ENCODE measurements at regions not wholly inside any gene's neighbourhood (a gene's known extent, or its start where the extent isn't known, plus 50 kb on each side); places are given as distances from the start of the nearest gene placed in this dataset.

DNA sequence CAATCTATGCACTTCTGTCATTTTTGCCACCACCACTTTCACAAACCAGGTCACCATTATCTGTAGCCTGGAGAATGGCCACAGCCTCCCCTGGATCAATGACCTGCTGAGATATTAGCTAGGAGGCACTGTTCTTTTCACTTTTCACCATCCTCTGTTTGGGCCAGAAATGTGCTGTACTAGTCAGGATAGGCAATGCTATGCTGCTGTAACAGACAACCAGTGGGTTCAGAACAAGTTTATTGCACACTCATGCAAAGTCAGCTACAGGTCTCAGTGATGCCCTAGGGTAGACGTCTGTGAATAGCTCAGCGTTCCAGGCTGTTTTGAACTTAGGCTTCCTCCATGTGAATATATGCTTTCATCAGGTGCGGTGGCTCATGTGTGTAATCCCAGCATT lies 231.5 kb downstream of the SUDS3 start:
- no peak overlapping the region for H3K27ac ChIP-seq (ENCODE audit: low read depth, low read length)
- no peak overlapping the region for H3K9ac ChIP-seq (ENCODE audit: low read length)
- H3K4me1 ChIP-seq (ENCODE audit: control insufficient read depth, insufficient read depth, low read length) = peaks cover 9% of the 10 kb centered on the region
- H3K4me3 ChIP-seq (ENCODE audit: low read depth, low read length) = no peak overlapping the region
- H3K36me3 ChIP-seq (ENCODE audit: control insufficient read depth, insufficient read depth, low read length) = no peaks in the 10 kb centered on the region
- no peaks in the 10 kb centered on the region for H3K27me3 ChIP-seq (ENCODE audit: control insufficient read depth, insufficient read depth, low read length)
- H3K9me3 ChIP-seq (ENCODE audit: control insufficient read depth, insufficient read depth, low read depth, low read length) = peaks cover 4% of the 10 kb centered on the region; the same call in 1 of the 2 replicates

DNA sequence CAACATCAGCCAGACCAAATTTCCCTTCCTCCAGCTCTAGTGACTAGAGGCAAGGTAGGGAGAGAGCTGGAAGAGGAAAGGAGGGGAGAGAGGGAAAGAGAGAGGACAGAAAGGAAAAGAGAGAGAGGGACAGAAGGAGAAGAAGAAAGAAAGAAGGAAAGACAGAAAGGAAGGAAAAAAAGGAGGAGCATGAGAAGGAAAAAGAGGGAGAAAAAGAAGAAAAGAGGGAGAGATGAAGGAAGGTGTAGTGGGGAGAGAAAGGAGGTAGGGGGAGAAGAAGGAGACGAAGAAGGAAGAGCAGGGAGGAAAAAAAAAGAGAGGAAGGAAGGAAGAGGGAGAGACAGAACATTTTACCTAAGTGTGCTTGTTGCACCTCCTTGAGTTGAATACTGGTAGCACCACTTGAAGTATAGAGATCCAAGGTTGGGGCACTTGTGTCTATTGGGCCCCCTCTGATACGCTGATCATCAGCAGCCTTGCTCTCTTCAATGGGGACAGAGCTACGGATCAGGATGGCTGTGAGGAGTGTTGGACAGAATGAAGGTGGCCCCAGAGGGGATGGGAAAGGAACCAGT lies 232.5 kb downstream of the SUDS3 start:
- Histone ChIP-seq H3K4me3 (ENCODE audit: low read depth, low read length) (no peak overlapping the region), H3K4me1 (ENCODE audit: control insufficient read depth, insufficient read depth, low read length) (peaks cover 9% of the 10 kb centered on the region), H3K27me3 (ENCODE audit: control insufficient read depth, insufficient read depth, low read length) (no peaks in the 10 kb centered on the region), H3K36me3 (ENCODE audit: control insufficient read depth, insufficient read depth, low read length) (no peaks in the 10 kb centered on the region), H3K9ac (ENCODE audit: low read length) (no peak overlapping the region), H3K27ac (ENCODE audit: low read depth, low read length) (no peak overlapping the region), H3K9me3 (ENCODE audit: control insufficient read depth, insufficient read depth, low read depth, low read length) (peaks cover 8% of the 10 kb centered on the region; the same call in 1 of the 2 replicates)

DNA sequence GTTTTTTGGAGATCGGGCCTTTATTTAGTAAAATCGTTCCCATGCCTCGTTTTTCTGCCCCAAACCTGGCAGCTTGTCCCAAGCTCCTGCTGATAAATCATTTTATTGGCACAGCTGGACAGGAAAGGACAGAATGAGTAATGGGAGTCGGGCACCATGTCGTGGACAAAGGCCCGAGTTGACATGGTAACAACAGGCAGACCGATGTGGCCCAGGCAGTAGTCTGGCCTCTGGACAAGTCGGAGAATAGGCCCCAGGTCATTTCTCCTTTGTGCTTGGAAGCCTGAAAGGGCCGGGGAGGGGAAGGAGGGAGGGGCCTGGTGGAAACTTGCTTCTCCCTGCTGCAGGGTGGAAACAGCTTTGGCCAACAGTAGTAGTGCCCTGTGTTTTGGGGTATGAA lies 234.9 kb downstream of the SUDS3 start:
- Histone ChIP-seq H3K27ac (ENCODE audit: low read depth, low read length) (no peak overlapping the region), H3K27me3 (ENCODE audit: control insufficient read depth, insufficient read depth, low read length) (no peaks in the 10 kb centered on the region), H3K36me3 (ENCODE audit: control insufficient read depth, insufficient read depth, low read length) (no peaks in the 10 kb centered on the region), H3K9ac (ENCODE audit: low read length) (no peak overlapping the region), H3K4me1 (ENCODE audit: control insufficient read depth, insufficient read depth, low read length) (peaks cover 9% of the 10 kb centered on the region), H3K4me3 (ENCODE audit: low read depth, low read length) (no peak overlapping the region), H3K9me3 (ENCODE audit: control insufficient read depth, insufficient read depth, low read depth, low read length) (peaks cover 8% of the 10 kb centered on the region; the same call in 1 of the 2 replicates)

DNA sequence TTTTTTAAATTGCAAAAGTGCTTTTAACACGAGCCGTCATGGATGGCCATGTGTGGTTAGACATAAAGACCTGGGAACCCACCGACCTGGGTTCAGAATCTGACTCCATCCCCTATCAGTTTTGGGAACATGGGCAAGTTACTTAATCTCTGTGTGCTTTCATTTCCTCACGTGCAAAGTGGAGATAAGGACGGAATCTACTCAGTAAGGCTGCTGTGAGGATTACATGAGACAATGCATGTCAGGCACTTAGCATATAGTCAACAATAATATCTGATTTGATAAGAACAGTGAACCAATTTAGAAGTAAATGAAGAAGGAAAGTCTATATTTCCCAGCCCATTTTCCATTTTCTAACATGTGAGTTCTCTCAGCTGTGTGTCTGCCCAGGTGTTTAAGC lies 235.4 kb downstream of the SUDS3 start:
- H3K4me3 ChIP-seq (ENCODE audit: low read depth, low read length) = no peak overlapping the region
- no peaks in the 10 kb centered on the region for H3K27me3 ChIP-seq (ENCODE audit: control insufficient read depth, insufficient read depth, low read length)
- H3K27ac ChIP-seq (ENCODE audit: low read depth, low read length) = no peak overlapping the region
- H3K36me3 ChIP-seq (ENCODE audit: control insufficient read depth, insufficient read depth, low read length) = no peaks in the 10 kb centered on the region
- H3K9me3 ChIP-seq (ENCODE audit: control insufficient read depth, insufficient read depth, low read depth, low read length) = peaks cover 8% of the 10 kb centered on the region; the same call in 1 of the 2 replicates
- no peak overlapping the region for H3K9ac ChIP-seq (ENCODE audit: low read length)
- peaks cover 9% of the 10 kb centered on the region for H3K4me1 ChIP-seq (ENCODE audit: control insufficient read depth, insufficient read depth, low read length)

DNA sequence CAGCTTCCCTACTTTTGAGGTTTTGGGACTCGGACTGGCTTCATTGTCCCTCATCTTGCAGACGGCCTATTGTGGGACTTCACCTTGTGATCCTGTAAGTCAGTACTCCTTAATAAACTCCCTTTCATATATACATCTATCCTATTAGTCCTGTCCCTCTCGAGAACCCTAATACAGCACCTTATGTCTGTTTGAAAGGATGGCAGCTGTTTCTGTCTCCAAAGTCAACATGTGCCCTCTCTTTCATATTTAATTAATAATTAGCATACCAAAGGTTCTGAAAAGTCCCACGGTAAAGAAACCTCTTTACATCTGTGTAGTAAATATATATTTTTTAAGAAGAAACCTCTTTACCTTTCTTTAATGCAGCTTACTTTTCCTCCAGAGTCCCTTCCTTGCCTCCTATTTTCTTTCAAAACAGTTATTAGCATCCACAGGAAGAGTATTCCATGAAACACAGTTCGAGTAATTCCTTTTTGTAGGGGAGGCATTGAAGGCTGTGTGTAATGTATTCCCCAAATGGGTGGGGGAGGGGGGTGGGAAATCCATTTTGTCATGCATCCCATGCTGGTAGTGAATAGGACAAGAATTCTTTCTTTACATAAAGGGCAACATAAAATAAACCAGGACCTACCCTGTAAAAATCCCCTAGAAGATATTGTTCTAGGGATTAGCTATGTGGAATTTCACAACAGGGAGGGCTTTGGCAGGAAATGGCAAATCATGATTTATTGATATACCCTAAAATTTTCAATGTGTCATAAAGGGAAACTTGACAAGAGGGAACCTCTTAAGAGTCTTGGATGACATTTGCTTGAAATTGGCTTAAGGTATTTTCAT lies 241.5 kb downstream of the SUDS3 start:
- Histone ChIP-seq H3K27me3 (ENCODE audit: control insufficient read depth, insufficient read depth, low read length) (no peaks in the 10 kb centered on the region), H3K36me3 (ENCODE audit: control insufficient read depth, insufficient read depth, low read length) (no peaks in the 10 kb centered on the region), H3K9me3 (ENCODE audit: control insufficient read depth, insufficient read depth, low read depth, low read length) (peaks cover 5% of the 10 kb centered on the region; the same call in 1 of the 2 replicates), H3K27ac (ENCODE audit: low read depth, low read length) (peak overlapping the region; percentile 48; the same call in 1 of the 2 replicates), H3K4me1 (ENCODE audit: control insufficient read depth, insufficient read depth, low read length) (peaks cover 7% of the 10 kb centered on the region; the same call in 1 of the 2 replicates), H3K4me3 (ENCODE audit: low read depth, low read length) (peak overlapping the region; percentile 19; the same call in 1 of the 2 replicates), H3K9ac (ENCODE audit: low read length) (no peak overlapping the region)

DNA sequence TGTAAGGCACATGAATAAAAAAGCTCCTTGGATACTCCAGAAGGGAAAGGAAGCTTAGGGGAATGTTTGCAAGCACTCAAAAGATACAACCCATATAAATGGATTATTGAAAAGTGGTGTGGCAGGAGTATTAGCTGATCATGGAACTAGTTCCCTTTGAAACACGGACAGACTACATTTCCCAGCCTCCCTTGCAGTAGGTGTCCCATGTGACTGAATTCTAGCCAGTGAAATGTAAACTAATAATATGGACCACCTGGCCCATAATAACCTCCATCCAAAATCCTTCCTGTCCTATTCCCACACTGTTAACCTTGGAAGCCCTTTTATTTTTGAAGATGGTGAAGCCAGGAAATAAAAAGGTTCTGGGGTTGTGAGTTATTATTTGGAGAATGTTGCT lies 242.3 kb downstream of the SUDS3 start:
- Histone ChIP-seq H3K27me3 (ENCODE audit: control insufficient read depth, insufficient read depth, low read length) (no peaks in the 10 kb centered on the region), H3K4me3 (ENCODE audit: low read depth, low read length) (no peak overlapping the region), H3K9ac (ENCODE audit: low read length) (no peak overlapping the region), H3K36me3 (ENCODE audit: control insufficient read depth, insufficient read depth, low read length) (no peaks in the 10 kb centered on the region), H3K9me3 (ENCODE audit: control insufficient read depth, insufficient read depth, low read depth, low read length) (no peaks in the 10 kb centered on the region; the same call in 1 of the 2 replicates), H3K4me1 (ENCODE audit: control insufficient read depth, insufficient read depth, low read length) (peaks cover 7% of the 10 kb centered on the region; the same call in 1 of the 2 replicates), H3K27ac (ENCODE audit: low read depth, low read length) (peak overlapping the region; percentile 48; the same call in 1 of the 2 replicates)

DNA sequence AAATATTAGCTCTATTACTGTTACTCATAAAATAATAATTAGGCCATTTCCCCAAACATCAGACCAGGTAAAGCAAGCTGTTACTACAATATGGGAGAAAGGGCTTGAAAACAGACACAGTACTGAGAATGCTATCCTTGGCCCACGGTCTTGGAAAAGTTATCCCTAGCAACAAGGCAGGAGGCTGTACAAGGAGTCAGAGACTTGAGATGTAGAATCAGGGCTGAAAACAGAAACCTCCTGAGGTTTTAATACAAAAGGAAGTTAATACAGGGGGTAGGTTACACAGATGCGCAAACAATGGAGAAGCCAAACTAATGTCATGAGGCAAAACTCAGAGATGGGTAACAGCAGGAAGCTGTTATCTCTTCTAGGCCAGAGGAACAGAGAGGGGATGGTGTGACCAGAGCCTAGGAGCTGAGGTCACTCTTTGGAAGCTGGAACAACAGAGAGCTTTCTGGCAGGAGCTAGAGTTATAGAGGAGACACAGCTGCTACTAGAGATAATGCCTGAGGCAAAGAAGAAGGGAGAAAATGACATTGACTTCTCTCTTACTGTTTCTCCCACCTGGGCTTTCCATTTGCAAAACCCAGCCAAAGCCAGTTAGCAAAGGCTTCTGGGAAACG lies 248.8 kb downstream of the SUDS3 start:
- no peak overlapping the region for H3K9ac ChIP-seq (ENCODE audit: low read length)
- no peaks in the 10 kb centered on the region for H3K9me3 ChIP-seq (ENCODE audit: control insufficient read depth, insufficient read depth, low read depth, low read length)
- no peak overlapping the region for H3K27ac ChIP-seq (ENCODE audit: low read depth, low read length)
- H3K4me1 ChIP-seq (ENCODE audit: control insufficient read depth, insufficient read depth, low read length) = no peaks in the 10 kb centered on the region; the same call in 1 of the 2 replicates
- no peaks in the 10 kb centered on the region for H3K27me3 ChIP-seq (ENCODE audit: control insufficient read depth, insufficient read depth, low read length)
- no peak overlapping the region for H3K4me3 ChIP-seq (ENCODE audit: low read depth, low read length)
- H3K36me3 ChIP-seq (ENCODE audit: control insufficient read depth, insufficient read depth, low read length) = no peaks in the 10 kb centered on the region

DNA sequence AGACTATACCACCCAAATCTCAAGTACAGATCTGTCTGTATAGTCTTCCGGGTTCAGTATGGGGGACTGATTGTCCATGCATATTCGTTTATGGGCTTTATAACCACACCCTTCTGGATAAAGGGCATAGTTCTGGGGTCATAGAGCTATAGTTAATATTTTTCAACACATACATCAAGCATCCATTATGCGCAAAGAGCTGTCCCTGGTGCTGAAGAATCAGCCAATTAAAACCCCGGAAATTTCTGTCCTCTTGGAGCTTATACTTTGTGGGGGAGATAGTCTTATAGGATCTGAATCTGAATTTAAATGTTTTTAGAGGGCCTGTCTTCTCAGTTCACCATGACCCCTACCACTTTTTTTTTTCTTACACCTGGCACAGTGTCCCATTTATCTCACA lies 256.7 kb downstream of the SUDS3 start:
- Histone ChIP-seq H3K9me3 (ENCODE audit: control insufficient read depth, insufficient read depth, low read depth, low read length) (no peaks in the 10 kb centered on the region), H3K9ac (ENCODE audit: low read length) (no peak overlapping the region), H3K36me3 (ENCODE audit: control insufficient read depth, insufficient read depth, low read length) (no peaks in the 10 kb centered on the region), H3K4me1 (ENCODE audit: control insufficient read depth, insufficient read depth, low read length) (no peaks in the 10 kb centered on the region), H3K27ac (ENCODE audit: low read depth, low read length) (no peak overlapping the region), H3K4me3 (ENCODE audit: low read depth, low read length) (no peak overlapping the region), H3K27me3 (ENCODE audit: control insufficient read depth, insufficient read depth, low read length) (peaks cover 6% of the 10 kb centered on the region; the same call in 1 of the 2 replicates)

DNA sequence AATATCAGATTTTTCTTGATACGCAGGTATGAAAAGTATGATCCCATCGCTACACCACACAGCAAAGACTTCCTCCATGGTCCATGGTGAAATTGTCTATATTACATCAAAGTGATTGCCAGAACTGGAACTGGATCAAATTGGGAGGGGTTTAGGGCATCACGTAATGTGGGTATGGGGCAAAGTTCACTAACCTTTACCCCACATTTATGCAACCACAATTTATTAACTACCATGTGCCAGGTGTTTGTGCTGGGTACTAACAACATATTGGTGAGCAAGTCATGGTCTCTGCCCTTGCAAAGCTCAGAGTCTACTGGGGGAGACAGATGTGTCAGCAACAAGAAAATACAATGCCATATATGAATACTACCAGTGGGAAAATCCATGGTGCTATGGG lies 258.9 kb downstream of the SUDS3 start:
- no peaks in the 10 kb centered on the region for H3K4me1 ChIP-seq (ENCODE audit: control insufficient read depth, insufficient read depth, low read length)
- H3K9me3 ChIP-seq (ENCODE audit: control insufficient read depth, insufficient read depth, low read depth, low read length) = no peaks in the 10 kb centered on the region
- H3K4me3 ChIP-seq (ENCODE audit: low read depth, low read length) = no peak overlapping the region
- H3K27ac ChIP-seq (ENCODE audit: low read depth, low read length) = no peak overlapping the region
- peaks cover 9% of the 10 kb centered on the region; the same call in 1 of the 2 replicates for H3K27me3 ChIP-seq (ENCODE audit: control insufficient read depth, insufficient read depth, low read length)
- H3K9ac ChIP-seq (ENCODE audit: low read length) = no peak overlapping the region
- no peaks in the 10 kb centered on the region for H3K36me3 ChIP-seq (ENCODE audit: control insufficient read depth, insufficient read depth, low read length)

DNA sequence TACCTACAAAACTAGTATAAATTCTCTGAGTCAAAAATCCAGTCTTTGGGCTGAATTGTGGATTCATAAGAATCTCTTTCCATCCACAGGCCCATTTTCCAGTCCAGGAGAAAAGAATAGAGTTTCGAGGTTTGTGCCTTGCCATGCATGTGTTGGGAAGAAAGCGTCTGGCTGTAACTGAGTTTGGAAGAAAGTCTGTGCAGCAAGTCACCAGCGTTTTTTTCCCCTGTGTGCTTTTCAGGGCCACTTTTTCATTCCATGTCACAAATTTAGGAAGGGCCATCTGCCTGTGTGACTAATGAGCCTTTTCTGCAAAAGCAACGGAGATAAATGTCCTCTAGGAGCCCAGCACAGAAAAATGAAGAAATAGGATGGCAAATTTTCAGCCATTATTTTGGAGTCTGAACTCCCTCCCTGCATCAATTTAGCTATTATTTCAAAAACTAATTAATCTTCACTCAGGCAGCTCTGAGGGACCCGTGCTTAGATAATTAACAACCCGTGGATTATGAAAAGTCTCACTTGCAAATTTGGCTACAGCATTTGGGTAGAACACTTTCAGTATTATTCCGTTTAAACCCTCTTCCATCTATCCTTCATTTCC lies 261.5 kb downstream of the SUDS3 start:
- H3K36me3 ChIP-seq (ENCODE audit: control insufficient read depth, insufficient read depth, low read length) = no peaks in the 10 kb centered on the region
- no peaks in the 10 kb centered on the region for H3K4me1 ChIP-seq (ENCODE audit: control insufficient read depth, insufficient read depth, low read length)
- H3K9me3 ChIP-seq (ENCODE audit: control insufficient read depth, insufficient read depth, low read depth, low read length) = no peaks in the 10 kb centered on the region
- H3K9ac ChIP-seq (ENCODE audit: low read length) = no peak overlapping the region
- no peak overlapping the region for H3K27ac ChIP-seq (ENCODE audit: low read depth, low read length)
- no peak overlapping the region for H3K4me3 ChIP-seq (ENCODE audit: low read depth, low read length)
- H3K27me3 ChIP-seq (ENCODE audit: control insufficient read depth, insufficient read depth, low read length) = peaks cover 9% of the 10 kb centered on the region; the same call in 1 of the 2 replicates
